Mucosa of stomach (tissue), 1 donor: ENCODE measurements at regions not wholly inside any gene's neighbourhood (a gene's known extent, or its start where the extent isn't known, plus 50 kb on each side); places are given as distances from the start of the nearest gene placed in this dataset.

ENCODE experiments used
- H3K27me3 ChIP-seq: one replicate; pipeline ENCODE4 v1.7.0; 2013; ENCODE audit warnings: mild to moderate bottlenecking, low read length; ENCODE audit not compliant: control insufficient read depth, insufficient read depth
- H3K36me3 ChIP-seq: one replicate; pipeline ENCODE4 v1.7.0; 2013; ENCODE audit warnings: low read length; ENCODE audit not compliant: control insufficient read depth, insufficient read depth
- H3K4me1 ChIP-seq: one replicate; pipeline ENCODE4 v1.7.0; 2013; ENCODE audit warnings: mild to moderate bottlenecking, low read length; ENCODE audit not compliant: control insufficient read depth, insufficient read depth
- H3K4me3 ChIP-seq: one replicate; pipeline ENCODE4 v1.7.0; 2013; ENCODE audit warnings: low read length
- H3K9ac ChIP-seq: one replicate; pipeline ENCODE4 v1.7.0; 2013; ENCODE audit warnings: mild to moderate bottlenecking, low read length, moderate library complexity
- H3K9me3 ChIP-seq: one replicate; pipeline ENCODE4 v1.7.0; 2013; ENCODE audit warnings: mild to moderate bottlenecking, low read length, moderate library complexity; ENCODE audit not compliant: control insufficient read depth
- donor health status: Pancreatic carcinoma.

- no peaks in the 10 kb centered on the region for H3K27me3 ChIP-seq
- H3K9ac ChIP-seq, result no peak overlapping the region
- H3K9me3 ChIP-seq, result no peaks in the 10 kb centered on the region
- no peaks in the 10 kb centered on the region for H3K4me1 ChIP-seq
- H3K36me3 ChIP-seq, result no peaks in the 10 kb centered on the region
- H3K4me3 ChIP-seq, result no peak overlapping the region
Measured at GRCh38 chr22:48593551-48593950, 1234.1 kb downstream of the BRD1 start.

- H3K9ac ChIP-seq, result no peak overlapping the region
- no peaks in the 10 kb centered on the region for H3K27me3 ChIP-seq
- H3K4me3 ChIP-seq, result no peak overlapping the region
- no peaks in the 10 kb centered on the region for H3K4me1 ChIP-seq
- H3K9me3 ChIP-seq, result no peaks in the 10 kb centered on the region
- no peaks in the 10 kb centered on the region for H3K36me3 ChIP-seq
Measured at GRCh38 chr22:48592931-48593330, 1234.7 kb downstream of the BRD1 start.

GRCh38 chr22:48592488-48592887 lies 1235.2 kb downstream of the BRD1 start:
- no peaks in the 10 kb centered on the region for H3K27me3 ChIP-seq
- H3K4me1 ChIP-seq, result no peaks in the 10 kb centered on the region
- H3K9ac ChIP-seq, result no peak overlapping the region
- H3K36me3 ChIP-seq, result no peaks in the 10 kb centered on the region
- no peak overlapping the region for H3K4me3 ChIP-seq
- no peaks in the 10 kb centered on the region for H3K9me3 ChIP-seq

- H3K27me3 ChIP-seq, result no peaks in the 10 kb centered on the region
Measured at GRCh38 chr22:48592066-48592345, 1235.7 kb downstream of the BRD1 start.

GRCh38 chr22:48591286-48592065 lies 1236.2 kb downstream of the BRD1 start:
- Histone ChIP-seq H3K9ac (no peak overlapping the region), H3K27me3 (no peaks in the 10 kb centered on the region)

More at GRCh38 chr22:48592066-48592345, 1235.7 kb downstream of the BRD1 start:
- no peaks in the 10 kb centered on the region for H3K9me3 ChIP-seq
- H3K4me1 ChIP-seq, result no peaks in the 10 kb centered on the region
- H3K4me3 ChIP-seq, result no peak overlapping the region
- H3K36me3 ChIP-seq, result no peaks in the 10 kb centered on the region
- H3K9ac ChIP-seq, result no peak overlapping the region

GRCh38 chr22:48589901-48590300 lies 1237.8 kb downstream of the BRD1 start:
- Histone ChIP-seq H3K9me3 (no peaks in the 10 kb centered on the region), H3K9ac (no peak overlapping the region), H3K36me3 (no peaks in the 10 kb centered on the region), H3K4me3 (no peak overlapping the region), H3K4me1 (peaks cover 8% of the 10 kb centered on the region), H3K27me3 (no peaks in the 10 kb centered on the region)

More at GRCh38 chr22:48591286-48592065, 1236.2 kb downstream of the BRD1 start:
- Histone ChIP-seq H3K36me3 (no peaks in the 10 kb centered on the region), H3K4me3 (no peak overlapping the region), H3K9me3 (no peaks in the 10 kb centered on the region), H3K4me1 (no peaks in the 10 kb centered on the region)

GRCh38 chr22:48588878-48589450 lies 1238.7 kb downstream of the BRD1 start:
- no peaks in the 10 kb centered on the region for H3K9me3 ChIP-seq
- H3K4me1 ChIP-seq, result peaks cover 8% of the 10 kb centered on the region
- no peak overlapping the region for H3K9ac ChIP-seq
- no peaks in the 10 kb centered on the region for H3K36me3 ChIP-seq
- H3K27me3 ChIP-seq, result no peaks in the 10 kb centered on the region
- no peak overlapping the region for H3K4me3 ChIP-seq

GRCh38 chr22:48588151-48588877 lies 1239.4 kb downstream of the BRD1 start:
- H3K36me3 ChIP-seq, result no peaks in the 10 kb centered on the region
- no peaks in the 10 kb centered on the region for H3K27me3 ChIP-seq
- no peak overlapping the region for H3K4me3 ChIP-seq
- no peaks in the 10 kb centered on the region for H3K9me3 ChIP-seq
- no peak overlapping the region for H3K9ac ChIP-seq
- peaks cover 8% of the 10 kb centered on the region for H3K4me1 ChIP-seq

GRCh38 chr22:48587236-48587865 lies 1240.3 kb downstream of the BRD1 start:
- H3K9ac ChIP-seq, result no peak overlapping the region
- H3K9me3 ChIP-seq, result no peaks in the 10 kb centered on the region
- H3K4me1 ChIP-seq, result peaks cover 8% of the 10 kb centered on the region
- H3K36me3 ChIP-seq, result no peaks in the 10 kb centered on the region
- no peak overlapping the region for H3K4me3 ChIP-seq
- no peaks in the 10 kb centered on the region for H3K27me3 ChIP-seq

GRCh38 chr22:48586799-48587185 lies 1240.9 kb downstream of the BRD1 start:
- no peaks in the 10 kb centered on the region for H3K27me3 ChIP-seq
- H3K4me1 ChIP-seq, result peaks cover 8% of the 10 kb centered on the region
- H3K36me3 ChIP-seq, result no peaks in the 10 kb centered on the region
- H3K4me3 ChIP-seq, result no peak overlapping the region
- H3K9ac ChIP-seq, result no peak overlapping the region
- H3K9me3 ChIP-seq, result no peaks in the 10 kb centered on the region

- Histone ChIP-seq H3K4me1 (peaks cover 8% of the 10 kb centered on the region), H3K4me3 (no peak overlapping the region), H3K9me3 (no peaks in the 10 kb centered on the region), H3K36me3 (no peaks in the 10 kb centered on the region), H3K9ac (no peak overlapping the region), H3K27me3 (no peaks in the 10 kb centered on the region)
Measured at GRCh38 chr22:48585916-48586798, 1241.5 kb downstream of the BRD1 start.
